Transverse colon (tissue), 4 donors: ENCODE measurements at regions not wholly inside any gene's neighbourhood (a gene's known extent, or its start where the extent isn't known, plus 50 kb on each side); places are given as distances from the start of the nearest gene placed in this dataset.

Experiments used
- DNase-seq: peaks from one replicate; pipeline ENCODE4 v3.0.0-alpha.2; 2019
- H3K27ac ChIP-seq, 4 donors: fragments of 200-600 bp; sonication (generic); 2 replicates each; pipeline ENCODE4 v1.5.1; 2016 to 2018; ENCODE audit warnings: inconsistent platforms in 4 of 4
- H3K27me3 ChIP-seq: fragments of 200-600 bp; sonication (generic); 2 replicates; pipeline ENCODE4 v1.5.1; 2017; ENCODE audit warnings: inconsistent platforms
- H3K36me3 ChIP-seq, 4 donors: fragments of 200-600 bp; sonication (generic); 2 replicates each; pipeline ENCODE4 v1.5.1; 2017 to 2019; ENCODE audit warnings: inconsistent platforms in 4 of 4
- H3K4me1 ChIP-seq, 4 donors: fragments of 200-600 bp; sonication (generic); 2 replicates each; pipeline ENCODE4 v1.5.1; 2017 to 2020; ENCODE audit warnings: inconsistent platforms in 4 of 4
- H3K4me3 ChIP-seq, 4 donors: fragments of 200-600 bp; sonication (generic); 1 replicate in 1 of 4; 2 replicates in 3 of 4; pipeline versions ENCODE4 v1.5.1 to v1.6.1; 2017 to 2019; ENCODE audit warnings: inconsistent platforms in 4 of 4
- H3K9me3 ChIP-seq, 2 donors: fragments of 200-600 bp; sonication (generic); 2 replicates each; pipeline ENCODE4 v1.5.1; 2017 to 2019; ENCODE audit warnings: inconsistent platforms in 2 of 2
- CTCF ChIP-seq, 5 experiments: fragments of 200-600 bp in 3 of 5; fragments of 450-650 bp in 2 of 5; sonication (generic) in 3 of 5; IDR thresholded peaks; 1 replicate in 2 of 5; 2 replicates in 3 of 5; pipeline ENCODE4 v1.5.1; 2016 to 2017; ENCODE audit warnings: antibody characterized with exemption in 5 of 5, inconsistent platforms in 3 of 5, mild to moderate bottlenecking in 2 of 5, moderate library complexity in 1 of 5
- EP300 ChIP-seq: sonication (generic); formaldehyde crosslinking; IDR thresholded peaks from one replicate; pipeline ENCODE4 v1.6.1; 2017; ENCODE audit warnings: antibody characterized with exemption, low read depth
- POLR2A ChIP-seq: fragments of 450-650 bp; IDR thresholded peaks from one replicate; pipeline ENCODE4 v1.6.1; 2016; ENCODE audit warnings: antibody characterized with exemption, mild to moderate bottlenecking, moderate library complexity
- POLR2AphosphoS5 ChIP-seq, 3 donors: sonication (generic); formaldehyde crosslinking; IDR thresholded peaks; one replicate each; pipeline ENCODE4 v1.6.1; 2016; ENCODE audit warnings: antibody characterized with exemption in 3 of 3
- WGBS, 2 donors: methylation state at CpG; one replicate each; pipeline ENCODE4 v1.1.5; 2018; ENCODE audit warnings: low coverage in 1 of 2; 5-methylcytosine and 5-hydroxymethylcytosine counted together
- in situ Hi-C, 4 donors: fragments of 200-750 bp; cut with MboI; loops; one replicate each; pipeline versions ENCODE4 v1.15.0 to v1.15.1; 2017; ENCODE audit warnings: low sequenced_read_pairs in 3 of 4, low pct_ligation_motif_present in 1 of 4, low pct_unique_long_range_greater_than_20kb in 1 of 4
- intact Hi-C: fragments of 100-400 bp; cut with DNase I; formaldehyde crosslinking; loops from one replicate; pipeline ENCODE4 v1.15.1; 2023; ENCODE audit warnings: low total_unique reads

DNA sequence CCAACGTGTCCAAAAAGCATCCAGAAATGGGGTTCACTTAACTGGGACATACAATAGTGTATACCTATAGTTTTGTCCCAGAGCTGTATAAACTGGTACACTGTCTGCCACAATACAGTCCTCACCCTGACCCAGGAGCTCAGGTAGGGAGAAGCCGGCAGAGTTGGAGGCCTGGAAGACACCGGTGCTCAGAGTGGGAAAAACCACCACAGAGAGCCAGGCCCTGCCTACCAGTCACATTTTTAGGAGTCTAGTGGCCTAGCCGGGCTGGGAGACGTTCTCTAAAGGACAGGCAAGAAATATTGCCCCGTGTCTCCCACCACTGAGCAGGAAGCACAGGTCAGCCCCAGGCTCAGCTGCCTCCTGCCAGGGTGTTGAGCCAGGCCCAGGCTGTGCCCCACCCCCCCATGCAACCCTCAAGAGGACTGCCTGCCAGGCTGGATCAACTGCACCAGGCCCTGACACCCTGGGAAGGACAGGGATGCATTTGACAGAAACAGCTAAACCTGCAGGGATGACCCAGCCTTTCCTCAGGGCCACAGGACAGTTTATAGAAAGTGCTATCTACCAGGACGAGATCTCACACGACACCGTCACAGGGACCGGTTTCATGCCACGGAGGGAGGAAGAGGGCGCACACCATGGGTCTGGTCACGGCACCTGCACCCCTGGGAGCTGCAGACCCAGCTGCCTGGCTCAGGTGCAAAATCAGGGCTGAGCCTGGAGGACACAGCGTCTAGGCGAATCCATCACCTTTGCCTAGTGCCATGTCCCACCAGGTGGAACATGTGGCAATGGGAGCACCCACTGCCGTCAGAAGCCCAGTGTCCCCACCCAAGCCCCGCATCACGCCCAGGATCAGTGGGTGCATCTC lies 89.9 kb downstream of the TMEM18 start:
- TF ChIP-seq CTCF (IDR thresholded peaks at IDR 0.05) (no peak), POLR2AphosphoS5 (IDR thresholded peaks at IDR 0.05) (no peak), EP300 (no peak), POLR2A (no peak)
- no peaks in the 10 kb centered on the region for H3K4me1 ChIP-seq
- H3K4me3 ChIP-seq = no peak overlapping the region
- no peaks in the 10 kb centered on the region for H3K9me3 ChIP-seq
- WGBS, 2 donors = 40 to 82% methylated on average over 3 to 17 of the region's 18 CpGs
- intact Hi-C loops = no loop called here
- H3K27ac ChIP-seq = no peak overlapping the region
- in situ Hi-C loops = no loop called here
- no peaks in the 10 kb centered on the region for H3K27me3 ChIP-seq
- no peak for DNase-seq
- no peaks in the 10 kb centered on the region for H3K36me3 ChIP-seq

GRCh38 chr2:586641-587076 lies 90.5 kb downstream of the TMEM18 start:
- intact Hi-C loops = no loop called here
- 46 to 64% methylated on average over 6 to 10 of the region's 10 CpGs for WGBS, 2 donors
- Histone ChIP-seq H3K36me3 (no peaks in the 10 kb centered on the region), H3K4me3 (no peak overlapping the region), H3K27ac (no peak overlapping the region), H3K27me3 (no peaks in the 10 kb centered on the region), H3K9me3 (no peaks in the 10 kb centered on the region), H3K4me1 (no peaks in the 10 kb centered on the region)
- DNase-seq = no peak
- TF ChIP-seq POLR2AphosphoS5 (IDR thresholded peaks at IDR 0.05) (no peak), EP300 (no peak)
- in situ Hi-C loops = no loop called here

GRCh38 chr2:584863-585823 lies 92.1 kb downstream of the TMEM18 start:
- Histone ChIP-seq H3K27me3 (no peaks in the 10 kb centered on the region), H3K27ac (no peak overlapping the region), H3K36me3 (no peaks in the 10 kb centered on the region), H3K4me3 (no peak overlapping the region), H3K9me3 (no peaks in the 10 kb centered on the region), H3K4me1 (no peaks in the 10 kb centered on the region)
- no peak for DNase-seq
- no peak for TF ChIP-seq POLR2A
- TF ChIP-seq CTCF (IDR thresholded peaks at IDR 0.05) = no peak
- TF ChIP-seq EP300 = no peak
- in situ Hi-C loops (no loop called here), intact Hi-C loops (no loop called here)
- WGBS, 2 donors = 62 to 64% methylated on average over 11 to 21 of the region's 21 CpGs

DNA sequence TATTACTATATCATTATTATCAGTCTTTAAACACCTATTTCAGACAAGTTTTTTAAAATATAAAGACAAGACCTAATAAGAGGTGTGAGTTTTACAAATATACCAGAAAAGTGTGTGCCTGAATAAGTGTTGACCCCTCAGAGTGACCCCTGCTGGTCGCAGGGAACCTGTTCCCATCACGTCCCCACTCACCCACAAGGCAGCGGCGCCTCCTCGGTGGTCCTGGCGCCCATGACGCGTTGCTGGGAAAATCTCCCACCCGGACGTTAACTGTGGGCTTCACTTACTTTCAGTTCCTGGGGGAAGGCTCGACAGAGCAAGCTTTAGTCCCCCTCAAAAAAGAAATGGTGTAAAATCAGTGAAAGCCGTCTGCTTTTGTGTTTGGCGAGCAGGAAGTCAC lies 93.5 kb downstream of the TMEM18 start:
- in situ Hi-C loops (no loop called here), intact Hi-C loops (no loop called here)
- H3K27me3 ChIP-seq = no peaks in the 10 kb centered on the region
- no peaks in the 10 kb centered on the region for H3K4me1 ChIP-seq
- H3K27ac ChIP-seq = no peak overlapping the region
- H3K36me3 ChIP-seq = no peaks in the 10 kb centered on the region
- H3K9me3 ChIP-seq = no peaks in the 10 kb centered on the region
- 91% methylated on average over 13 of the region's 13 CpGs; no CpG with 5 or more reads in 1 of the 2 donors for WGBS, 2 donors
- DNase-seq = no peak
- no peak overlapping the region for H3K4me3 ChIP-seq
- TF ChIP-seq CTCF (IDR thresholded peaks at IDR 0.05) (no peak), EP300 (no peak), POLR2AphosphoS5 (IDR thresholded peaks at IDR 0.05) (no peak)
